Body of pancreas (tissue), 4 donors: ENCODE measurements at regions not wholly inside any gene's neighbourhood (a gene's known extent, or its start where the extent isn't known, plus 50 kb on each side); places are given as distances from the start of the nearest gene placed in this dataset.

Experiments
- ATAC-seq: fragments of 150-250 bp; one replicate; pipeline ENCODE4 v1.9.1; 2016
- DNase-seq, 4 donors: peaks; one replicate each; pipeline ENCODE4 v3.0.0-alpha.2; 2019
- H3K27ac ChIP-seq, 4 donors: fragments of 200-600 bp; sonication (generic); 1 replicate in 3 of 4; 2 replicates in 1 of 4; pipeline versions ENCODE4 v1.5.1 to v1.6.1; 2016 to 2019; ENCODE audit warnings: mild to moderate bottlenecking in 1 of 4, mixed read lengths in 1 of 4, moderate library complexity in 1 of 4
- H3K27me3 ChIP-seq, 2 donors: fragments of 200-600 bp; sonication (generic); one replicate each; pipeline ENCODE4 v1.6.0; 2016; ENCODE audit warnings: mild to moderate bottlenecking in 1 of 2
- H3K36me3 ChIP-seq, 2 donors: fragments of 200-600 bp; sonication (generic); replicated peaks in 1 of 2; 2 replicates each; pipeline ENCODE4 v1.5.1; 2016; ENCODE audit warnings: low read depth in 2 of 2; ENCODE audit not compliant: insufficient read depth in 1 of 2
- H3K4me1 ChIP-seq: fragments of 200-600 bp; sonication (generic); one replicate; pipeline ENCODE4 v1.6.0; 2016
- H3K4me3 ChIP-seq, 2 donors: fragments of 200-600 bp; sonication (generic); 1 replicate in 1 of 2; 2 replicates in 1 of 2; pipeline ENCODE4 v1.5.1; 2016 to 2019
- H3K9me3 ChIP-seq, 3 donors: fragments of 200-600 bp; sonication (generic); 1 replicate in 2 of 3; 2 replicates in 1 of 3; pipeline ENCODE4 v1.5.1; 2016
- CTCF ChIP-seq, 7 experiments: fragments of 450-650 bp in 4 of 7; fragments of 200-600 bp in 3 of 7; sonication (generic) in 3 of 7; IDR thresholded peaks; one replicate each; pipeline ENCODE4 v1.5.1; 2016 to 2019; ENCODE audit warnings: antibody characterized with exemption in 7 of 7
- POLR2A ChIP-seq, 3 donors: fragments of 450-650 bp; IDR thresholded peaks; one replicate each; pipeline ENCODE4 v1.6.1; 2016; ENCODE audit warnings: antibody characterized with exemption in 3 of 3, mild to moderate bottlenecking in 2 of 3
- WGBS, 2 donors: methylation state at CpG; one replicate each; pipeline ENCODE4 v1.1.5; 2017; 5-methylcytosine and 5-hydroxymethylcytosine counted together
- intact Hi-C: fragments of 100-400 bp; cut with DNase I; formaldehyde crosslinking; loops from one replicate; pipeline ENCODE4 v1.15.1; 2023

GRCh38 chr4:63901304-63901703, 507.9 kb downstream of the TECRL start:
- intact Hi-C loops = no loop called here
- Histone ChIP-seq H3K4me3 (no peak overlapping the region), H3K9me3 (no peaks in the 10 kb centered on the region), H3K4me1 (no peaks in the 10 kb centered on the region), H3K27ac (no peak overlapping the region), H3K27me3 (no peaks in the 10 kb centered on the region), H3K36me3 (no peaks in the 10 kb centered on the region)
- ATAC-seq (no peak), DNase-seq (no peak)
- TF ChIP-seq POLR2A (IDR thresholded peaks at IDR 0.05) (no peak), CTCF (IDR thresholded peaks at IDR 0.05) (no peak)
- 10 to 14% methylated on average over 2 of the region's 2 CpGs for WGBS, 2 donors

- H3K27ac ChIP-seq = no peak overlapping the region
Measured at GRCh38 chr4:63898961-63899360, 510.3 kb downstream of the TECRL start.

GRCh38 chr4:63894161-63894560, 515.1 kb downstream of the TECRL start:
- Histone ChIP-seq H3K4me1 (no peaks in the 10 kb centered on the region), H3K27ac (no peak overlapping the region), H3K27me3 (no peaks in the 10 kb centered on the region), H3K36me3 (no peaks in the 10 kb centered on the region), H3K9me3 (no peaks in the 10 kb centered on the region), H3K4me3 (no peak overlapping the region)
- ATAC-seq (no peak), DNase-seq (no peak)
- TF ChIP-seq POLR2A (IDR thresholded peaks at IDR 0.05) (no peak), CTCF (IDR thresholded peaks at IDR 0.05) (no peak)
- intact Hi-C loops = no loop called here

More at GRCh38 chr4:63898961-63899360, 510.3 kb downstream of the TECRL start:
- DNase-seq (no peak), ATAC-seq (no peak)
- Histone ChIP-seq H3K36me3 (no peaks in the 10 kb centered on the region), H3K4me3 (no peak overlapping the region), H3K27me3 (no peaks in the 10 kb centered on the region), H3K9me3 (no peaks in the 10 kb centered on the region), H3K4me1 (no peaks in the 10 kb centered on the region)
- TF ChIP-seq POLR2A (IDR thresholded peaks at IDR 0.05) = no peak
- no peak for TF ChIP-seq CTCF (IDR thresholded peaks at IDR 0.05)
- intact Hi-C loops = no loop called here

- no peak for ATAC-seq
- no peak overlapping the region for H3K27ac ChIP-seq
- WGBS, 2 donors = 80 to 91% methylated on average over 2 of the region's 2 CpGs
Measured at GRCh38 chr4:63869370-63869769, 539.9 kb downstream of the TECRL start.

More at GRCh38 chr4:63869370-63869769, 539.9 kb downstream of the TECRL start:
- no peak for DNase-seq
- no peaks in the 10 kb centered on the region for H3K4me1 ChIP-seq
- H3K27me3 ChIP-seq = no peaks in the 10 kb centered on the region
- intact Hi-C loops = no loop called here
- no peaks in the 10 kb centered on the region for H3K36me3 ChIP-seq
- TF ChIP-seq POLR2A (IDR thresholded peaks at IDR 0.05) (no peak), CTCF (IDR thresholded peaks at IDR 0.05) (no peak)
- H3K4me3 ChIP-seq = no peak overlapping the region
- no peaks in the 10 kb centered on the region for H3K9me3 ChIP-seq
